Chondrocyte (in vitro differentiated cells): ENCODE measurements at regions not wholly inside any gene's neighbourhood (a gene's known extent, or its start where the extent isn't known, plus 50 kb on each side); places are given as distances from the start of the nearest gene placed in this dataset.

Source experiments
- DNase-seq: peaks from one replicate; pipeline ENCODE4 v3.0.0; 2021; ENCODE audit warnings: mixed read lengths, low spot score
- H3K27ac Mint-ChIP-seq: one replicate; pipeline ENCODE4 v1.8.0; 2021; ENCODE audit warnings: mild to moderate bottlenecking, moderate library complexity, mixed read lengths; ENCODE audit not compliant: unreplicated experiment
- H3K27me3 Mint-ChIP-seq: 2 replicates; pipeline ENCODE4 v1.8.0; 2021; ENCODE audit warnings: low read depth, mixed read lengths
- H3K36me3 Mint-ChIP-seq: 2 replicates; pipeline ENCODE4 v1.8.0; 2021; ENCODE audit warnings: low read depth, mixed read lengths
- H3K4me1 Mint-ChIP-seq: 2 replicates; pipeline ENCODE4 v1.8.0; 2021; ENCODE audit warnings: low read depth, mild to moderate bottlenecking, mixed read lengths
- H3K4me3 Mint-ChIP-seq: one replicate; pipeline ENCODE4 v1.8.0; 2021; ENCODE audit warnings: mild to moderate bottlenecking, moderate library complexity, mixed read lengths; ENCODE audit not compliant: unreplicated experiment
- H3K9me3 Mint-ChIP-seq: 2 replicates; pipeline ENCODE4 v1.8.0; 2021; ENCODE audit warnings: low read depth, mixed read lengths
- TF ChIP-seq, protein P1 (sequence below): fragments of 200-600 bp; sonication (generic); IDR thresholded peaks from 2 replicates; pipeline ENCODE4 v1.5.0; 2021; ENCODE audit warnings: antibody characterized with exemption, mild to moderate bottlenecking, moderate library complexity

DNA sequence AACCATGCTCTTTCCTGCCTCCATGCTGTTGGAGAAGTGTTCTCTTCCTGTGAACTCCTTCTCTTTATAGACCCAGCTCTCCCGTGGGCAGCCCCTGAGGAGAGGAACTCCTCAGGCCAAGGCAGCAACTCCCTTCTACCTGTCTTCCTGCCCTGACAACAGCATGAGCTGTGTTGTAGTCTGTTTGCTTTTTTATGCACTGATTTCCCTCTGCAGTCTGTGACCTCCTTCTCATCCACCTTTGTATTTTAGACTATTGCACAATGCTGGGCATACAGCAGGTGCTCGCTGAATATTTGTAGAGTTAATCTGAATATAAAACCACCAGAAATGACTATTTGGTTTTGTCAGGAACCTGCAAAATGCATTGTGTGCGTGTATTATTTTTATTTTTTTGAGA lies 152.2 kb upstream of the CHD6 start:
- TF ChIP-seq, protein P1, sequence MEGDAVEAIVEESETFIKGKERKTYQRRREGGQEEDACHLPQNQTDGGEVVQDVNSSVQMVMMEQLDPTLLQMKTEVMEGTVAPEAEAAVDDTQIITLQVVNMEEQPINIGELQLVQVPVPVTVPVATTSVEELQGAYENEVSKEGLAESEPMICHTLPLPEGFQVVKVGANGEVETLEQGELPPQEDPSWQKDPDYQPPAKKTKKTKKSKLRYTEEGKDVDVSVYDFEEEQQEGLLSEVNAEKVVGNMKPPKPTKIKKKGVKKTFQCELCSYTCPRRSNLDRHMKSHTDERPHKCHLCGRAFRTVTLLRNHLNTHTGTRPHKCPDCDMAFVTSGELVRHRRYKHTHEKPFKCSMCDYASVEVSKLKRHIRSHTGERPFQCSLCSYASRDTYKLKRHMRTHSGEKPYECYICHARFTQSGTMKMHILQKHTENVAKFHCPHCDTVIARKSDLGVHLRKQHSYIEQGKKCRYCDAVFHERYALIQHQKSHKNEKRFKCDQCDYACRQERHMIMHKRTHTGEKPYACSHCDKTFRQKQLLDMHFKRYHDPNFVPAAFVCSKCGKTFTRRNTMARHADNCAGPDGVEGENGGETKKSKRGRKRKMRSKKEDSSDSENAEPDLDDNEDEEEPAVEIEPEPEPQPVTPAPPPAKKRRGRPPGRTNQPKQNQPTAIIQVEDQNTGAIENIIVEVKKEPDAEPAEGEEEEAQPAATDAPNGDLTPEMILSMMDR, result no peak
- H3K27ac Mint-ChIP-seq, result no peak overlapping the region
- H3K9me3 Mint-ChIP-seq, result peaks cover 3% of the 10 kb centered on the region
- no peak for DNase-seq
- H3K4me3 Mint-ChIP-seq, result no peak overlapping the region
- no peaks in the 10 kb centered on the region for H3K36me3 Mint-ChIP-seq
- no peaks in the 10 kb centered on the region for H3K4me1 Mint-ChIP-seq
- peaks cover 15% of the 10 kb centered on the region for H3K27me3 Mint-ChIP-seq

DNA sequence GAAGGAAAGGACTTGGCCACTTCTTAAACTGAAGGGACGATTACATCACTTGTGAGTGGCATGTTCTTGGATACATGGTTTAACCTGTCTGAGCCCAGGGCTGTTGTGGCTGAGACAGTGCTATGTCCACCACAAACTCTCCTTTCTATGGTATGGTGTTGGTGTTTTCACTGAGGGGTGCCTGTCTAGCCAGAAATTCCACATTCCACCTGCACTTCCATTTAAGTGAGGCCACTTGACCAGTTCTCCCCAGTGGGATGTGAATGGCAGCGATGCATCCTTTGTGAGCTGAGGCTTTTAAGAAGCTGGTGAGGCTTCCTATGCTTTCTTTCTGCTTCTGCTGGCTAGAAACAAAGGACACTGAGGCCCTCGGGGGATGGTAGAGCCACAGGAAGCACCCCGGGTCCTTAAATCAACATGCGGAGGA lies 151.4 kb upstream of the CHD6 start:
- TF ChIP-seq, protein P1, result no peak
- Mint-ChIP-seq H3K27ac (no peak overlapping the region), H3K9me3 (peaks cover 6% of the 10 kb centered on the region), H3K36me3 (no peaks in the 10 kb centered on the region), H3K4me3 (no peak overlapping the region), H3K27me3 (peaks cover 10% of the 10 kb centered on the region), H3K4me1 (no peaks in the 10 kb centered on the region)
- DNase-seq, result no peak

DNA sequence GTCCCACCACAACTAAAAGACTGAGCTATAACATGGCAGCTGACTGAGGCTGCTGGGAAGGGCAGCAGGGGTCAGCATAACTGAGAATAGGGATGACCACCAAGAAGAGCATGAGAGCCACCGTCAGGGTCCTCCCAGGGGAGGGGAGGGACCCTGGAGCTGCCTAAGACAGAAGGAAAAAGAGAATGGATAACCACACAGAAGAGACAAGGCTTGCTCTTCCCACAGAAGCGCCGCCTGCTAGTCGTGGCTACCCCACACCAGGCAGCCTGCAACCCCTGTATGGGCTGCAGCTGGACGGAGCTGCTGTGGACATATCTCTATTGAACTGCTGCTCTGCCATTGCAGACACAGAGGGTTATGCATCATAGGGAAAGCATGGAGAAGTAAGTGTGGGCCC lies 132.0 kb upstream of the CHD6 start:
- H3K27ac Mint-ChIP-seq, result no peak overlapping the region
- H3K9me3 Mint-ChIP-seq, result peaks cover 5% of the 10 kb centered on the region
- TF ChIP-seq, protein P1, result no peak
- no peaks in the 10 kb centered on the region for H3K4me1 Mint-ChIP-seq
- no peaks in the 10 kb centered on the region for H3K36me3 Mint-ChIP-seq
- no peak for DNase-seq
- H3K4me3 Mint-ChIP-seq, result no peak overlapping the region
- peaks cover 11% of the 10 kb centered on the region for H3K27me3 Mint-ChIP-seq

DNA sequence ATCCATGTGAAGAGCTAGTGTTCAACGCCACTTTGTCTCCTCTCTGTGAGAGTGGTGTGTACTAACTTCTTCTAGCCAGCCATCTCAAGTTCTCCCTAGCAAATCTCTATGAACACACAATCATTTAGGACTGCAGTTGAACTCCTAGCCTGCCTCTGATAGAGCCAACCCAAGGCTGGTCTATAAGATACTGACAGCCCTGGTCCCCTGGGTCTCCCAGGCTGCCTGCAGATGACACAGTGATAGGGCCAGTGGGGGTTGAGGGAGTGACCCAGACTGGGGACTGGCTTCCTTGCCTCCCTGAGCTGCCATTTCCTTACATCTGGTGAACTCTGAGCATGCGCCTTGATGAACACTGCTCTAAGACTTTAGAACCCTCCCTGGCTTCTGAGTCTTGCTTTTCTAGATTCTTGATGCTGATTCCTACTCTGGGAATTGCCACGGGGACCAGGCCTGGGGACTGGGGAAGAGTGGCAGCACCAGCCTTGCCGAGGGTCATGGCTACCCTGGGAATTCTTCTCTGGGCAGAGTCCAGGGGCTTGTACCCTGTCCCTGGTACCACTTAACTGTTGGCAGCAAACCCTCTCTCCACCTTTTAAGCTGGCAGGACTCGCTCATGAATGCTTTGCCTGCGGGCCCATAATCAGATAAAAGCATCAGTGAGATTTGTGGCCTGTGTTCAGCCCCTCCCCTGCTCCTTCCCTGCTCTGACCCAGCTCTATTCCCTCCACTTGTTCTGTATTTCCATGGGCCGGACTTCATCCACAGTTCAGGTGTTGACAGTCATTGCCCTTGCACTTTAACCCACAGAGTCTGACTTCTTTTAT lies 130.8 kb upstream of the CHD6 start:
- Mint-ChIP-seq H3K4me1 (no peaks in the 10 kb centered on the region), H3K27me3 (peaks cover 13% of the 10 kb centered on the region), H3K9me3 (peaks cover 7% of the 10 kb centered on the region), H3K27ac (no peak overlapping the region), H3K4me3 (no peak overlapping the region), H3K36me3 (no peaks in the 10 kb centered on the region)
- TF ChIP-seq, protein P1, result no peak
- DNase-seq, result no peak

DNA sequence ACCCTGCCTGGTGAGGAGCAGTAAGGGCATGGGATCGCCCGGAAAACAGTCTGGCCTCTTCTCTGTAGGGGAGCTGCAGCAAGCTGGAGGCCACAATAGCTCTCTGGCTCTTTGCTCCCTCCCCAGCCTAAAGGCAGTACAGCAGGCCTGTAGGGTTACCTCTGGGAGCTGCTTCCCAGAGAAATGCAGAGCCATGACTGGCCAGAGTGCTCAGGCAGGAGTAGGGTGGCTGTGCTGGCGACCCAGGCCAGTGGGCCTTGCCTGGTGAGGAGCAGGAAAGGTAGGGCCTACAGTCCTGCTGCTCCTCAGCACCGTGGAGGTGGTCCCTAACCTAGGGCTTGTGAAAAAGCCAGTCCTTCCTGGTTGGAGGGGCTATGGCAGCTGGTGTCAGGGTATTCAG lies 129.9 kb upstream of the CHD6 start:
- TF ChIP-seq, protein P1, result no peak
- Mint-ChIP-seq H3K27ac (no peak overlapping the region), H3K36me3 (no peaks in the 10 kb centered on the region), H3K4me1 (no peaks in the 10 kb centered on the region), H3K9me3 (peaks cover 7% of the 10 kb centered on the region), H3K27me3 (peaks cover 16% of the 10 kb centered on the region), H3K4me3 (no peak overlapping the region)
- DNase-seq, result no peak
